Effector memory CD4-positive, alpha-beta T cell (primary cell): ENCODE measurements at regions not wholly inside any gene's neighbourhood (a gene's known extent, or its start where the extent isn't known, plus 50 kb on each side); places are given as distances from the start of the nearest gene placed in this dataset.

ENCODE experiments used
- DNase-seq, 3 donors: peaks; one replicate each; pipeline ENCODE4 v3.0.0-alpha.2; 2020
- H3K27ac ChIP-seq: 2 replicates; pipeline ENCODE4 v1.7.0; 2013; ENCODE audit warnings: mild to moderate bottlenecking, low read length, moderate library complexity; ENCODE audit not compliant: insufficient read depth, poor library complexity, severe bottlenecking
- H3K27me3 ChIP-seq: replicated peaks from 2 replicates; pipeline ENCODE4 v1.7.0; 2013; ENCODE audit warnings: mild to moderate bottlenecking, low read length; ENCODE audit not compliant: insufficient read depth, control insufficient read depth, poor library complexity, severe bottlenecking
- H3K36me3 ChIP-seq: 2 replicates; pipeline ENCODE4 v1.7.0; 2013; ENCODE audit warnings: mild to moderate bottlenecking, low read length, moderate library complexity; ENCODE audit not compliant: control insufficient read depth, insufficient read depth
- H3K4me1 ChIP-seq: 2 replicates; pipeline ENCODE4 v1.7.0; 2013; ENCODE audit warnings: low read length, mild to moderate bottlenecking; ENCODE audit not compliant: control insufficient read depth, insufficient read depth, poor library complexity, severe bottlenecking
- H3K4me3 ChIP-seq: 2 replicates; pipeline ENCODE4 v1.7.0; 2013; ENCODE audit warnings: low read length, low read depth, mild to moderate bottlenecking; ENCODE audit not compliant: insufficient read depth, poor library complexity, severe bottlenecking
- H3K9me3 ChIP-seq: 2 replicates; pipeline ENCODE4 v1.7.0; 2013; ENCODE audit warnings: mild to moderate bottlenecking, low read length, moderate library complexity; ENCODE audit not compliant: control insufficient read depth

- Histone ChIP-seq H3K9me3 (no peaks in the 10 kb centered on the region), H3K4me1 (no peaks in the 10 kb centered on the region), H3K36me3 (no peaks in the 10 kb centered on the region), H3K4me3 (no peak overlapping the region), H3K27ac (no peak overlapping the region), H3K27me3 (no peaks in the 10 kb centered on the region)
- no peak for DNase-seq
Observed at GRCh38 chr3:68151359-68151758, 496.9 kb upstream of the SUCLG2 start.

- Histone ChIP-seq H3K27me3 (no peaks in the 10 kb centered on the region), H3K36me3 (no peaks in the 10 kb centered on the region), H3K4me1 (no peaks in the 10 kb centered on the region), H3K9me3 (no peaks in the 10 kb centered on the region), H3K27ac (no peak overlapping the region), H3K4me3 (no peak overlapping the region)
- DNase-seq = no peak
Observed at GRCh38 chr3:68148447-68148846, 494.0 kb upstream of the SUCLG2 start.

- Histone ChIP-seq H3K4me3 (no peak overlapping the region), H3K4me1 (no peaks in the 10 kb centered on the region), H3K36me3 (no peaks in the 10 kb centered on the region), H3K27me3 (no peaks in the 10 kb centered on the region), H3K27ac (no peak overlapping the region), H3K9me3 (no peaks in the 10 kb centered on the region)
- DNase-seq = no peak
Observed at GRCh38 chr3:68142441-68142840, 488.0 kb upstream of the SUCLG2 start.

- Histone ChIP-seq H3K4me1 (no peaks in the 10 kb centered on the region), H3K27ac (no peak overlapping the region), H3K36me3 (no peaks in the 10 kb centered on the region), H3K27me3 (no peaks in the 10 kb centered on the region), H3K9me3 (no peaks in the 10 kb centered on the region), H3K4me3 (no peak overlapping the region)
- no peak for DNase-seq
Observed at GRCh38 chr3:68139897-68140296, 485.5 kb upstream of the SUCLG2 start.

- no peak overlapping the region for H3K4me3 ChIP-seq
- no peaks in the 10 kb centered on the region for H3K36me3 ChIP-seq
- H3K27me3 ChIP-seq = no peaks in the 10 kb centered on the region
- no peak for DNase-seq
- no peak overlapping the region for H3K27ac ChIP-seq
- H3K4me1 ChIP-seq = no peaks in the 10 kb centered on the region
- H3K9me3 ChIP-seq = no peaks in the 10 kb centered on the region
Observed at GRCh38 chr3:68136411-68136810, 482.0 kb upstream of the SUCLG2 start.

- no peak for DNase-seq
- H3K36me3 ChIP-seq = no peaks in the 10 kb centered on the region
- H3K27ac ChIP-seq = no peak overlapping the region
- H3K9me3 ChIP-seq = no peaks in the 10 kb centered on the region
- H3K27me3 ChIP-seq = no peaks in the 10 kb centered on the region
- no peak overlapping the region for H3K4me3 ChIP-seq
- no peaks in the 10 kb centered on the region for H3K4me1 ChIP-seq
Observed at GRCh38 chr3:68135067-68135466, 480.7 kb upstream of the SUCLG2 start.

DNA sequence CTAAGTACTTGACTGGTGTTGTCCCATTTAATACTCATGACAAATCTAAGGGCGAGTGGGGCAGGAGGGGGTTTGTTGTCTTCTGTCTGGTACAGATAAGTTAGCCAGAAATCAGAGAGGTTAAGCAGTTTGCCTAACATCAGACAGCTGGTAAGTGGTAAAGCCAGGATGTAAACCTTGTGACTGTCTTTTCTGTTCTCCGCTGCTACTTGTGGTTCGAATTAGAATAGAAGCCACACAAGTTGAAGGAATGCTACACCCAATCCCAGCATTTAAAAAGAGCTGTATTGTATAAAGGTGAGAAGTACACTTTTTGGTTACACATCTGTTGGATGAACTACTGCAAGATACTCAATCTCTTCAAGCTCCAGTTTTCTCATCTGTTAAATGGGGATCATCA is 474.7 kb upstream of the SUCLG2 start:
- Histone ChIP-seq H3K4me1 (no peaks in the 10 kb centered on the region), H3K36me3 (no peaks in the 10 kb centered on the region), H3K27me3 (no peaks in the 10 kb centered on the region), H3K27ac (no peak overlapping the region), H3K4me3 (no peak overlapping the region), H3K9me3 (no peaks in the 10 kb centered on the region)
- DNase-seq = no peak

GRCh38 chr3:68123231-68123630 is 468.8 kb upstream of the SUCLG2 start:
- Histone ChIP-seq H3K27ac (no peak overlapping the region), H3K9me3 (no peaks in the 10 kb centered on the region), H3K4me3 (no peak overlapping the region), H3K4me1 (no peaks in the 10 kb centered on the region), H3K27me3 (no peaks in the 10 kb centered on the region), H3K36me3 (no peaks in the 10 kb centered on the region)
- no peak for DNase-seq

- Histone ChIP-seq H3K36me3 (no peaks in the 10 kb centered on the region), H3K9me3 (no peaks in the 10 kb centered on the region), H3K27me3 (no peaks in the 10 kb centered on the region), H3K27ac (no peak overlapping the region), H3K4me3 (no peak overlapping the region), H3K4me1 (no peaks in the 10 kb centered on the region)
- no peak for DNase-seq
Observed at GRCh38 chr3:68121287-68121686, 466.9 kb upstream of the SUCLG2 start.

- H3K9me3 ChIP-seq = no peaks in the 10 kb centered on the region
- no peaks in the 10 kb centered on the region for H3K27me3 ChIP-seq
- H3K4me1 ChIP-seq = no peaks in the 10 kb centered on the region
- DNase-seq = no peak
- no peak overlapping the region for H3K27ac ChIP-seq
- no peaks in the 10 kb centered on the region for H3K36me3 ChIP-seq
- H3K4me3 ChIP-seq = no peak overlapping the region
Observed at GRCh38 chr3:68116580-68116979, 462.2 kb upstream of the SUCLG2 start.

DNA sequence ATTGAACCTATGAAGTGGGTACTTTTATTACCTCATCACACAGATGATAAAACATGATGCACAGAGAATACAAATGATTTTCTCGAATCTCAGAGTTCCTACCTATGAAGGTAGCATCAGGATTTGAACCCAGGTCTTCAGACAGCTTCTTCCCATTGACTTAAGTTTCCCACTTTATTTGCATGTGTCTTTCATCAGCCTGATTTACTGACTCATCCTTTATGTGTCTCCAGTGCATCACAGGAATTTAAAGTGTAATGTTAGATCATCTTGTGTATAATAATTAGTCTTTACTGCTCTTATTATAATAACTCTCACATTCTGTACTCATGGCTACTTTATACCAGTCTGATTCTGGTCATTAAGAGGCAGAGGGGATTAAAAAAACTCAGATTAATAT is 449.4 kb upstream of the SUCLG2 start:
- Histone ChIP-seq H3K36me3 (no peaks in the 10 kb centered on the region), H3K27me3 (no peaks in the 10 kb centered on the region), H3K4me1 (no peaks in the 10 kb centered on the region), H3K4me3 (no peak overlapping the region), H3K27ac (no peak overlapping the region), H3K9me3 (no peaks in the 10 kb centered on the region)
- DNase-seq = no peak
